Fibroblast of upper back skin (primary cell): ENCODE measurements at regions not wholly inside any gene's neighbourhood (a gene's known extent, or its start where the extent isn't known, plus 50 kb on each side); places are given as distances from the start of the nearest gene placed in this dataset.

Experiments used
- DNase-seq: peaks from one replicate; pipeline ENCODE4 v3.0.0-alpha.2; 2013

DNA sequence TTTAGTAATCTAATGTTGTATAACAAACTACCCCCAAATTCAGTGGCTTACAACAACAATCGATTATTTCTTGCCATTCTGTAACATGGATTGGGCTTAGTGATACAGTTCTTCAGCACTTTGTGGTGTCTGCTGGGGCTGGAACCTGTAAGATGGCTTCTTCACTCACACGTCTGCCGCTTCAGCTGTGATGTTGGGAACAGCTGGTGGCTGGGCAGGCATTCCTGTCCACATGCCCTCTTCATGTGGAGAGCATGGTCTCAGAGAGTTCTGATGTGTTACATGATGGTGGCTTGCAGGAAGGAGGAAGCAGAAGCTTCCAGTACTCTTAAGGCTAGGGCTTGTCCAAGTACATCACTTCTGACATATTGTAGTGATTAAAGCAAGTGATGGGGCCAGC is 276.9 kb downstream of the PTBP2 start:
- no peak for DNase-seq

DNA sequence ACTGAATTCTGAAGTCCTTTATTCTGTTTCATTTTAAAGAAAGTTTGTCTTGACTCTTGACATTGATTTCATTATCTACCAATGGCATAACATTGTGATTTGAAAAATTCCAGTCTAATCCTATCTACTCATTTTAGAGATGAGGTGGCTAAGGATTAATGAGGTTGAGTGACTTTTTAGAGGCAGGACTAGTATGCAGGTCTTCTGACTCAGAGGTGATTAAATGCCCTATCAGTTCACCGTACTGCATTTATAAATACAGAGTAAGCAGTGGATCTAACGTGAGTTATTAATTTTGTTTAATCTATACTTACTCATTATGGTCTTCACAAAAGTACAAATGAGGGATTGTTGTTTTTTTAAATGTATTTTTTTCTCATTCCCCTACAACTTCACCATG is 277.6 kb downstream of the PTBP2 start:
- DNase-seq = no peak

DNA sequence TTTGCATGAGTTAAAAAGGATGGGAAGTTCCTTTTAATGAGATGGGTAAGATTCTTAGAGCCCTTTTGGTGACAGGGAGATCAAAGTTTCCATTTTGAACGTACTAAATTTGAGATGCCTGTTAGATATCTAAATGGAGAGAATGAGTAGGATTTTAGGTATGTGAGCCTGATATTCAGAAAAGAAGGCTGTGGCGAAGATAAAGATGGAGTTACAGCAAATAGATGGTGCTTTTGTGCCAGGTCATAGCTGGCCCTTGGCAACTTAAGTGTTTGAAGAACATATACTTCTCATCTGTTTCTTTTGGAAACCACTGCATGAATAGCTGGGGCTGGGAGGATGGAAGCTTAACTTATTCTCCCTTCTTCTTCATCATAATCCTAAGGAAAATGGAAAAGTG is 282.5 kb downstream of the PTBP2 start:
- no peak for DNase-seq

DNA sequence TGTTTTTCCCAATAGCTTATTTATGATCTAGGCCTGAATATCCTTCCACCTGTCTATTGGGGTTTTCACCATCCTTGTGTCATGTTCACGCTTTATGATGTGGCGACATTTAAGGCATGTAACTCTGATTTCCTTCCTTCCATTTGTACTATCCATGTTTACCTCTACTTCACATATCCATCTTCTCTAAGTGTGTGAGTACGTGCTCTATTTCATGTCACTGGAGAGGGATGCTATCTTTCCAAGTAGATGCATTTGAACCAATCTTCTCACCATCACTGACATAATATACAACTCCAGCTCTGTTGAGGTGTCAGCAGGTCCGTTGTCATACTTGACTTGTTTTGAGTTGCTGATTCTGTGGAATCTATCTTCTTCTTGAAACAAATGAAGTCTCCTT is 283.2 kb downstream of the PTBP2 start:
- no peak for DNase-seq

DNA sequence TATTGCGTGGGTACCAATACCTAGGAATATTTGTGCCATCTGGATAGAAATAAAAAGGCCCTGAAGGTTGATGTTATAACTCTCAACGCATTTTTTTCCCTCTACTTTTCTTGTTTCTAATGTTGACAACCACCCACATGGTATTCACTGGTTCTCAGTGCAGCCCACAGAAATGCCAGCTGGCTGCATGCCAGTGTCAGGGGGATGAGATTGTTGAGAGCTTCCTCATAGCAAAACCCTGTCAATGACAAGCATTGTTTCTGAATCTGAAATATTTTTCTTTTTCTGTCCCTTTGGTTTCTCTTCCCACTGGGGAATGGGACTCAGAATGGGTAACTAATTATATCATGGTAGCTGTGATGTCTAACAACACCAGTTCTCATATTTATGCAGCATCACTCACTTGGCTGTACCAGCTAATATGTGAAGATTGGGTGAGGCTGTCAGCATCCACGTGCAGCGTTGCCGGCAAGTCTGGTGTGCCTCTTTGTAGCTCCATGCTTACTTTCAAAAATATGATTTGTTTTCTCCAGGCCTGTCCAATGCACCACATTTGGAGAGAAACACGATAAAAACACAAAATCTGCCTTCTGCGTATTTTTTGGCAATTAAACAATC is 284.6 kb downstream of the PTBP2 start:
- peak; percentile 92 for DNase-seq

DNA sequence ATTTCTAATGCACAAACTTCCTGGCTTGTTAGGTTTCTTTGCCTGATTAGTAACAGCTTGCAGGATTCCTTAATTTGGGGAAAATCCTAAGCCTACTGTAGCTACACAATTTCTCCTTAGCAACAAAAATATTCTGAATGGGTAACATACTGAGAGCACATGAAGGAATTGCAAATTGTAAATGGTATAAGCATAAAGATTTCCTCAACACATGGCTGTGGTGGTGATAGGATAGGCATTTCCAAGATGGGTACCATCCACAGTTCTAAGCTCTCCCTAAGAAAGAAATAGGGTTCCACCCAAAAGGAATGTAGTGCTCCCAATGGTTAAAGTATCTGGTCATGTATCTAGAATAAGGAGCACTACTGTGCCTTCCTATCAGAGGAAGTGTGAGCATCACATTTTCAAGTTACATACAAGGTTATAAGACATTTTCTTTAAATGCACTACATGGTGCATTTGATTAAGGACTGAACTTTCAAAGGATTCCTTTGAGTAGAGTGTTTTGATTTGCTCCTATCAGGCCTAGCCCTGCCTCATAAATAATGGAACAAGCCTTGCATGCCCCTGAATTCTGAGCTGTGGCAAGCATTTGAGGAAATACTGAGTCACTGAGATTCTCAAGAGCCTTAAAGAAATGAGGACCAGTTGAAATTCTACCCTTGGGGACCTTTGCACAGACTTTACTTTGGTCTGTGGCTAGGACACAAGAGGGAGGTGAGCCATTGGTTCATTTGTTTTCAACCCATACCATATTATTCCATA is 286.4 kb downstream of the PTBP2 start:
- DNase-seq = peak; percentile 32

DNA sequence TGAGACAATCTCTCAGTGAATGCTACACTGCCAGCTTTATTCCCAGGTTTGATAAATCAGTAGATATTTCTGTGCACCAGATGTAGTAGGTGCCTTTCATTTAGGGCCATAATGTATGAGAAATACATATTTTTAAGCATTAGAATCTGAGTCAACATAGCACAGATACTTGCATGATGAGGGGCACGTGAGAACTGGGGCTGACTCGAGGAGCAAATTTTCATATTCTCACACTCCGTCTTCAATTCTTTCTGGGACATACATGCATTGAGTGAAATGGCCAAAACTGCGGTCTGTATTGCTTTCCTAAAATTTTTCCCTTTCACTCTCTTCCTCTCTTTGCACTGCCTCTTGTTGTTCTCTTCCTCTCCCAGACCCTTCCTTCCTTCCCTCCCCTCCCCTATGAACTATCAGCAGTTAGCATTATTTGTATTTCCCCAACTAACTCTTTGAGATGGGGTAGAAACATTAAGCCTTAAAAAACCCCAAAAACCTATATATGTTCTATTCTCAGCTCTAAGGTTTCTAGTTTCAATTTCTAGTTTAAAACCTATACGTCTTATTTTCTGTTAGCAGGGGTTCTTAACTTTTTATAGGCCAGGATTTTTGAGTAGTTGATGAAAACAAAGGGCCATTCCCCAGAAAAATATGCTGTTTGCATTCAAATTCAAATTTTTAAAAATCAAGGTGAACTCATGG is 289.1 kb downstream of the PTBP2 start:
- peak; percentile 39 for DNase-seq

DNA sequence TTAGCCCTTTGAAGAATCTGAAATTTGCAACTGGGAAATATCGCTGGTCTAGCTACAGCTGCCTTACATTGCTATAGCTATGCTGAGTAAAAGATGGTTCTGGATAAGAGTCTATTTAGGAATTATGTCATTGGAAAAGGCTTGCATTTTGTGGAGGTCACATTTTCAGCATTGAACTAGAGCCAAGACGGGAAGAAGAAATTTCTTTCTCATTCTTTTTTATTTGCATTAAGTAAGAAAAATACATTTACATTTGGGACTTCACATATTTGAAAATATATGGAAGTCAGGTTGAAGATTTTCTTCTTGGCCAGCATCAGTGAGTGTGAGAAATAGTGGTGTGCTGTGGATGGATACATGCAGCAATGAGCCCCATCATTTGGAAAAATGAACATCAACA is 291.6 kb downstream of the PTBP2 start:
- DNase-seq = no peak

DNA sequence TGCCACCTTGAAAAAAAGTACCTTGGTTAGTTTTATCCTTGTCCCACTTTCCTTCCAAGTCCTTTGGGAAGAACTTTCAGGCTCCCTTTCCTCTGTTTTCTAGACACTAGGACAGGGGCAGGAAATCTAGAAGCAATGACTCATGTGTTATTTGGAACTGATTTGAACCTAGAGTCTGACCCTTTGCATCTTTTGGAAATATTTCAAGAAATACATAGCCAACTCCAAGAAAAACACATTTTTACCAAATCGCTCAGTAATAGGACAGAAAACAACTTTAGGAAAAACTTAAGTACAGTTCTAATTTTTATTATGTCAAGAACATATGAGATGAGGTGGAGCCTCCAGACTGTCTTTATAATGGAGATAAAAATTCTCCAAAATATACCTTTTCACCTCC is 292.4 kb downstream of the PTBP2 start:
- DNase-seq = peak; percentile 78

DNA sequence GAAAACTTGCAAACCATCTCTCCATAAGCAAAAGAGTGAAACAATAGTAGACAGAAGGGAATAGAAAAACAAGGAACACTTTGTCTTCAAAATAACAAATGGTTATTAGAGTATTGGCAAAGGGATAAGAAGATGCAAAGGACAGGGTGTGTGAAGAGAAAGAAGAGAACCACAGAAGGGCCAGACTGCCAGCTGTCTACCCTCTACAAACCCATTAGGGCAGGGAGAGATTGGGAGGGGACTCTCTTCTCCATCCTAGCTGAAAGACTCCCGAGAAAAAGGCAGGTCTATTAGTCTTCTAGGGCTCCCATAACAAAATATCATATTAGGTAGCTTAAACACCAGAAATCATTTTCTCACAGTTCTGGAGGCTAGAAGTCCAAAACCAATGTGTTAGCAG is 292.8 kb downstream of the PTBP2 start:
- no peak for DNase-seq

DNA sequence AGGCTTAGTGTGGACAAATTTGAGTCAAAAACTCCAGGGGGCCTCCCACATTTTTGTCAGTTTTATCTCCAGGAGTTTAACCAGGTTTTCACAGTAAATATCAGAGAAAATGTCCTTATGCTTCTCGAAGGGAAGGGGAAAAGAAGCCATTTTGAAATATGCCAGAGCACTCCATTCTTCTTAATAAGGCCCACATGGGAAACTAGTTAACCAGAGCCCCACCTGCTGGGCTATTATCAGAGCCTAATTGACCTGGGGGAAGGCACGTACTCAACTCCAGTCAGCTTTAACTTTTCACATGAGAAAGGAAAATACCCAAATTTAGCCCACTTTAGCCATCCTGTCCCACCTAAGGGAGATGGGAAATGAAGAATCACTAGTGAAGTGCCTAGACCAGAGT is 296.3 kb downstream of the PTBP2 start:
- no peak for DNase-seq
